Islet precursor cell (in vitro differentiated cells): ENCODE measurements at regions not wholly inside any gene's neighbourhood (a gene's known extent, or its start where the extent isn't known, plus 50 kb on each side); places are given as distances from the start of the nearest gene placed in this dataset.

Source experiments
- DNase-seq: peaks from one replicate; pipeline ENCODE4 v3.0.0-alpha.2; 2018

GRCh38 chr3:73677336-73678024, 52.7 kb upstream of the PDZRN3 start:
- no peak for DNase-seq
